GM21825 (cell line): ENCODE measurements at regions not wholly inside any gene's neighbourhood (a gene's known extent, or its start where the extent isn't known, plus 50 kb on each side); places are given as distances from the start of the nearest gene placed in this dataset.
"Not testable (repeated sequence)": the region's sequence is repeated elsewhere in the genome, so short reads cannot be mapped to it uniquely, and the experiment has no call there.

Source experiments
- ATAC-seq: cut with Tn5 transposase; IDR thresholded peaks from one replicate; pipeline ENCODE4 v1.9.1; 2021; ENCODE audit warnings: mild to moderate bottlenecking, moderate library complexity; ENCODE audit not compliant: unreplicated experiment

DNA sequence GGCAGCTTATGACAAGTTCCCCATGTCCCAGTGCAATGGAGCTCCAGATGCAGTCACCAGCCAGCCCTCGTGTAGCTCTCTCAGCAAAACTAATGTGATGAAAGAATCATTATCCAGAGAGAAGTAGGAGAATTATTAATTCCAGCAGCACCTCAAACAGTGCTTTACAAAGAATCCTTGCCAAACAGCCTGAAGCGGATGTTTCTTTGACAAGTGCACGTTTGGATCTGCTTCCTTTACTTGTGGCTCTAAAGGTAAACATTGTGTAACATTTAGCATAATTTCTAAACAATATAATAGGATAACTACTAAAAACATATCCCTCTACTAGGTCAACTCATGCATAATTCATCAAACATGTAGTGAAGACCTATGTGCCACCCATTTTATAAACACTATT lies 197.0 kb downstream of the FAM181B start:
- no peak for ATAC-seq

DNA sequence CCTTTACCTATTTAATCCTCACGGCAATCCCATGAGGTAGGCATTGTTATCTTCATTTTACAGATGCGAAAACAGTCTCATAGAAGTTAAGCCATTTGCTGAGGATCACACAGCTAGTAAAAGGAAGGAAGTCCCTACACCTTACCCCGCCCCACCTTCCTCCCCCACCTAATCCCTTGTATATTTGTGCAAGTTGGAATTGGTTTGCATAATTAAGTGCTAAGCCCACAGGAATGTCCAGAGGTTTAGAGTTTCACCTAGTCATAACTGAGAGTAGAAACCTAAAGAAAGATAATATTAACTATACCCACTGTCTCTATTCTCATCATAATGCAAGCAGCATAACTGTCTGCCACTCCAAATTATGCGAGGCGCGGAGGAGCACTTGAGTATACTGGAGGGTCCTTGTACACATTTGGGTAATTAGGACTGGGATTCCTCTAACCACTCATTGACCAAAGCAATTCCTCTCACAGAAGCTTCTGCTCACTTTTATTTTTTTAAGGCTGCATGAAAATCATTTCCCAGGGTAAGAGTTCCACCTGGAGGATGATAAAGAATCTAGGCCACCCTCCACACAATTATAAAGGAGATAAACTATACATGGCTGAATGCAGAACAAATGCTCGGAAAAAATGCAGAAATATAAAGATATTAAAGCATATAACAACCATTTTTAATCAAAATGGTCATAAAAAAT lies 199.9 kb downstream of the FAM181B start:
- no peak for ATAC-seq

DNA sequence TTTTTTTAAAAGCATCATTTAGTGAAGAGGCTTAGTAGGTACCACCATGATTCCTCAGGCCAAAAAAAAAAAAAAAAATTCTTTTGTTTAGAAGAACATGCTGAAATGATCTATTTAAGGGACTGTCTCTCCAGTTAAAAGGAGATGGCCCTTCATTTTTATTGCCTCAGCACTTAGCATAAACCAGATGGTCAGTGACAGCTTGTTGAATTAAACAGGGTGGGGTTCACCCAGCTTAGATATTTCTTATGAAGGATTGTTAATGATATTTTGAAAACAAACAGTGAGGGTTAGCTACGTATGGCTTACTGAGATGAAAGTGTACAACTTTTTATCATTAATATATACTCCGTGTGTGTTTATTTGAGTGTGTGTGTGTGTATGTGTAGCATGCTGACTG lies 203.7 kb downstream of the FAM181B start:
- ATAC-seq = no peak

DNA sequence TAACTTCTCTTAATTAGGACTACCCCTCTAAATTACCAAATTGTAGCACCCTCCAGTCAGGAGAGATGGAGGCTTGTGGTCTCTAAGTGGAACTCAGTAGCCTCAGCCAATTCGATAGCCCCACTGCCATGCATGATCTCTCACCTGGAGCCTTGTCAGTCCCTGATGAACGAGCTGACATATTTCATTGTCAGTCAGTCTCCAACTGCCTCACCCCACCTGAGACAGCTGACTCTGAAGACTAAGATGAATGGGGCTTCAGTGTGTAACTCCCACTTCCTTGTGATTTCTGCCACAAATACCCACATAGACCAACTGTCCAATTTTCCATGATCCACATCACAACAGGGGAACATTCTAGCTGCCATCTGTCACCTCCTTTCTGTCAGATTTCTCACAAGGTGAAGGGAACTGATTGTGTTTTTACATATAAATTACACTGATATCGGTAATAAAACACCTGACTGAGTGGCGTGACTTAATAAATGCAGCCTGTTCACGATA lies 206.5 kb downstream of the FAM181B start:
- no peak for ATAC-seq

DNA sequence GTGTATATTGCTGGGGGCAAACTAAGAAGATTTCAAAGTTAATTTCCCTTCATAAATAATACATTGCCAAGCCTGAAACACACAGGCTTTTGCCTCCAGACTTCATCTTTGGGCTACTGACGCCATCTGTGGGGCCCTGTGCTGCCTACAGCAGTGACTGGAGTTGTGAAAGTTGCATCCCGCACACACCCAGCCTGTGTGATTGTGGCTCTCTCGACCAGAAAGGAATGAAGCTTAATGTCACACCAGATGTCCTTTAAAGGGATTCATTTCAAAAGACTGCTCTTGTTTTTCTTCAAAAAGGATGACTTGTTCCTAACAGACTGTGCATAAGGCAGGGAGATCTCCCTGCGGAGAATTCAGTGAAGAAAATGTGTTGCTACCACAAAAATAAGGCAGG lies 210.5 kb downstream of the FAM181B start:
- no peak for ATAC-seq

DNA sequence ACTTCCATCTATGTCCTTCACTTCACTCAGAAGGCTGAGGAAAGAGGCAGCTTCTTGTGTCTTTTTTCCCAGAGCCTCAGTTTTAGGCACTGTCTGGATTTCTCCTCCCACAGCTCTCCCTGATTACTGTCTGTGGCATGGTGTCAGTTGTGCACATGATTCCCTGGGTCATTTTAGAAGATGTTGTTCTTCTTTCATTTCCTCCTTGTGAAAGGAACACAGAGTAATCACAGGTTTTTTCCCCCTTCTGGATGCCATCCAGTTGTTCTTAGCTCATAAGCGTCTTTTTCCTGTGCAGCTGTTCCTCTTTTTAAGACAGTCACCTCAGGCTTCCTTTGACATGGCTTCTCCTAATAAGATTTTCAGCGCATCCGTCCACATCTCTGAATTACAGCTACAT lies 212.2 kb downstream of the FAM181B start:
- no peak for ATAC-seq

DNA sequence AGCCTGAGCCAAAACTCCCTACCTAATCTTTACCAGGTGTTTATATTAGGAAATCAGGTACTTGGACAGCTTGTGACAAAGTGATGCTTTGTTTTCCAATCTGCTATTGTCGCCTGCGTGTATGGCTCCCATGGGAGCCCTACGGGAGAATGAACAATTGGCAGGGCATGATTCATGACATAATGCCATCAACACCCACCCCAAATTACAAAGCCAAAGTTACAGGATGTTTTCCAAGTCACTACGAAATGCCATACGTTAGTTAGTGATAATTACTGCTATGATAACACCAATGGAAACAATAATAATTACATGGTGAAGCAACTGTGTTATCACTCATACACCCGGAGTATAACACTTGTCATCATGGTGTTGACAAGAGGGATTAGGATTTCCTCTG lies 226.4 kb downstream of the FAM181B start:
- ATAC-seq = no peak

DNA sequence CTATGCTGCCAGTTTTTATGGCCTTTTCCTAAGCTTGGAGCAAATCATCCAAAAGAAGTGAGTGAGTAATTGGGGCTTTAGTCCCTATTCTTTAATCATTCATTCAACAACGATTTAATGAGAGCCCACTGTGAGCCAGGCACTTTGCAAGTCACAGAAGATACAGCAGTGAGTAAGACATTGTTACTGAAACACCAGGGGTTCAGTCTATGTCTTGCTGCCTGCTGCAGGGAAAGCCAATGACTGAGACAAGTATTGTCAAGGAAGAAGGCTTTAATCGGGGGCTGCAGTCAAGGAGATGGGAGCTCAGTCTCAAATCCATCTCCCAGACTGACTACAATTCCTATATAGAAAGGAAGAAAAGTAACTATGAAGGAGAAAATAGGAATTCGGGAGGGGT lies 228.3 kb downstream of the FAM181B start:
- no peak for ATAC-seq

DNA sequence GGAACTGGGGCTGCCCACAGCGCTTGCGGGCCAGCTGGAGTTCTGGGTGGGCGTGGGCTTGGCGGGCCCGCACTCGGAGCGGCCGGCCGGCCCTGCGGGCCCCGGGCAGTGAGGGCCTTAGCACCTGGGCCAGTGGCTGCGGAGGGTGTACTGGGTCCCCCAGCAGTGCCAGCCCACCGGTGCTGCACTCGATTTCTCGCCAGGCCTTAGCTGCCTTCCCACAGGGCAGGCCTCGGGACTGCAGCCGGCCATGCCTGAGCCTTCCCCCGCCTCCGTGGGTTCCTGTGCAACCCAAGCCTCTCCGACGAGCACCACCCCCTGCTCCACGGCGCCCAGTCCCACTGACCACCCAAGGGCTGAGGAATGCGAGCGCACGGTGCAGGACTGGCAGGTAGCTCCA lies 232.5 kb downstream of the FAM181B start:
- ATAC-seq = not testable (repeated sequence)

DNA sequence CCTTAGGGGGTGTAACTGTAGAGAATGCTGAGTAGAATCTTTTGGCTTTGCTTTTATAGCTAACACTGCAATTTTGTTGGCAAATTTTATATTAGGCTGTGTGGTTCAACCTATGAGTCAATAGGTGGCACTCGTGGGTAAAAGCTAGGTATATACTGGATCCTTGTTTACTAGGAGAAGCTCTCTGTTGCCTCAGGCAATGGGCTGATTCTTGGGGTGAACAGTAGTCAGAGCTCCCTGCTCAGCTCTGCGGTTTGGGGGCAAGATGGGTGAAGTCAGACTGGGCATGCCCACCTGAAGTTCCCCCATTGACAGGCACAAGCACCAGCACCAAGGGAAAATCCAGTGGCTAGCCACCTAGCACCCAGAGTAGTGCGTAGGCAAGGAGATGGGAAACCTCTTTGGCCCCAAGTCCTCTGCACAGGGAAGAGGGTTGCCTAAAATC lies 238.7 kb downstream of the FAM181B start:
- no peak for ATAC-seq

DNA sequence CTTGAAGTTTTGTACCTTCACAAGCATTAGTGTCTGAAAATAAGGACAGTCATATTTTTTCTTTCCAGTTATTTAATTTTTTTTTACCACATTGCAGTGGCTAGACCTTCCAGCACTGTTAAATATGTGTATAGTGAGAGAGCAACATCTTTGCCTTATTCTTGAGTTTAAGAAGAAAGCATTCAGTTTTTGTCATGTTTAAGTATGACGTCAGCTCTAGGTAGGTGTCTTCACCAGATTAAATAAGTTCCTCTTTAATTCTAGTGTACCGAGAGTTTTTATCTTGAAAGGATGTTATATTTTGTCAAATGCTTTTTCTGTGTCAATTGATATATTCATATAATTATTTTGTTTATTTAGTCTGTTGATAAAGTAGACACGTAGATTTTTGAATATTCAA lies 258.8 kb downstream of the FAM181B start:
- no peak for ATAC-seq

DNA sequence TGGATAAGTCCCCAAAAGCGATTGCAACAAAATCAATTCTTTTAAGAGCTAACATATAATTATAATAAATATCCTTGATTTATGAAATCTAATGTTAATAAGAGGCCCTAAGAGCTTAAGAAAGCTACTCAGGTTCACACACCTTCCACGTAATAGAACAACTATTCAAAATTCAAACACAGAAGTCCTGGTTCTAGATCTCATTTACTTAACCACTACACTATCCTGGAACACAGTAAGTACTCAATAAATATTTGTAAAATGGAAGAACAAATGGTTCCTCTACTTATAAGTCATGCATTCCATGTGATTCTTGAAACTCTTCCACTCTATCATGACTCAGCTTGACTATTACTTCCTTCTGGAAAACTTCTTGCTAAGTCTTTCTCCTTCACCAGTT lies 268.2 kb downstream of the FAM181B start:
- no peak for ATAC-seq

DNA sequence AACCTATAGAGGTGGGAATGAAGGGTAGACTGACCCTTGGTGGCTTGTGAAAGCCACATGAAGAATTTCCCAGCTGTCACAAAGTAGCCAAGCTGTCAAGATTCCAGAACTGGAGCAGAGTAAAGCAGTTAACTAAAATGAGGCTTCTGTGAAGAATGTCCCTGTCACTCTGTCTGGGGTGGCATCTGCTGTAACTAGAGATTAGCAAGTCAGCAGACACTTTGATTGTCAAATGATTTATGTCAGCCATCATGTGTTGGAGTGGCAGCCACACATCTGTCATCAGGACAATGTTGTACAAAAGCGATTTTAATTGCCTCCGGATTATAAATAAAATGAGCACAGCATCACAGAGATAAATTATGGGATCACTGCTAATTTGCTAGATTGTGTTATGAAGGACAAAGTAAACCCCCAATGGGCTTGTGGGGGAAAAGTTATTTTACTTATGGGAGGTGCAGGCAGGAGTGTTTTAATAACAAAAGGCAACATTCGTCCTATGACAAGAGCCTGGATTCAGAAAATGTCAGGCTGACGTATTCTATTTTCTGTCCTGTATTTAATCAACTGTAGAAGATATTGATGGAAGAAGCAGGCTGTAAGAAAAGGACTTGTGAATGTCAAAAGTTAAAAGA lies 270.9 kb downstream of the FAM181B start:
- no peak for ATAC-seq

DNA sequence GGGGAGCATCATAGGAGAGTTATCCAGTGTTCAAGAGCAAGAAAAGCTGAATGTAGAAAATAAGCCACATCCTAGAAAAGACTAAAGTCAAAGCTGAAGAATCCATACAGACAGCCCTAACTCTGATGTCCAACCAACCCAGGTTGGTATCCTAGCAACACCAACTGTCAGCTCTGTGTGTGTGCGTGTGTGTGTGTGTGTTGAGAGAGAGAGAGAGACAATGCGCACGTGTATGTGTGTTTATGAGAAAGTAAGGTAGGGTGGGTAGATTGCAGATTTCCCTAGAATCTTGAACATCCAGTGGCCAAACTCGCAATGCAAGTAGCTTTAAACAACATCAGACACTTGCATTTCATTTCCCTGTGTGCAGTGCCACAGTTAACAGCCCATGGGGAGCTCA lies 274.9 kb downstream of the FAM181B start:
- no peak for ATAC-seq

DNA sequence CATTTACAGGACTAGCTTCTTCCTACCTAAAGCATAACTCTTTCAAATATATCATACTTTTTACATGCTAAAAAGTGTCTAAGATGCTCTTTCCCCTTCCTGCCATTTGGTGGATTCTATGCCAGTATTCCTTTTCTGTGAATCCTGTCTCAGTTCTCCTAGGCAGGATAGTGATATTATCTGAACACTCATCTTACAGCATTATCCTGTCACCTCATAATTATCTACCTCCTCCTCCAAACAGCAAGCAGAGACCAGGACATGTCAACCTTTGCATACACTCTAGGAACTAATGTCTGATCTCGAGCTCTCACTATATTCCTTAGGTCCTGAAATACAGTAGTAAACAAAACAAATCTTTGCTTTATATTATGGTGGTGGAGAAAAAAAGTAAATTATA lies 275.5 kb downstream of the FAM181B start:
- no peak for ATAC-seq

DNA sequence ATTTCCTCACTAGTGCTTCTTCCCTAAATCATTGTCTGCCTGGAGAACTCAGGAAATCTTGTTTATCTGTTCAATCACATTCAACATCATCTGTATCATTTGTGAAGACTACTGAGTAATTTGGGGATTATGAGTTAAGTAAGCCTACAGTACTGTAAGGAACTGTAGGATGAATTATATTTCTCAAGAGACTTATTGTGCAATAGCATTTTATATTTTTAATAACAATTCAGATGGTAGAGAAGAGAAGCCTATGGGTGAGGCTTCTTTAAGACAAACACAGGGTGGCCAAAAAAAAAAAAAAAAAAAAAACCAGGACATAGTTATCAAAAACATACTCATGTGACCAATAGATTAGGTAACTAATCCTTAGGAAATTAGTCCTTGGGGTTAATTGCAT lies 282.7 kb downstream of the FAM181B start:
- ATAC-seq = no peak

DNA sequence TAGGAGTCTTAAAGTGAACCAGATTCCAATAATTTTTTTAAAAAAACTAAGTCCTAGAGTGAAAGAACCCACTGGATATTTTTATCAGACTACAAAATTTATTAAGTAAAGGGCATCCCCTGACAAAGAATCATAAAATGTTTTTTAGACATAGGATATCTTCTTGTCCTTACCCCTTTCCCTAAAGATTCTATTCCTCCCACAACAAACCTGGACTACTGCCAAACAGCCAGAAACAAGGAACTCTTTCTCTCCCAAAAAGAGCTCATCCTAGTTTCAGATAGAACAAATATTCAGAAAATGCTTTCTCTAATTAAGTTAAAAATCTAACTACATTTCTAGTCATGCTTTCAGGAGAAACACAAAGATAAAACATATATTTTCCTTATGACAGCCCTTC lies 327.1 kb downstream of the FAM181B start:
- no peak for ATAC-seq

DNA sequence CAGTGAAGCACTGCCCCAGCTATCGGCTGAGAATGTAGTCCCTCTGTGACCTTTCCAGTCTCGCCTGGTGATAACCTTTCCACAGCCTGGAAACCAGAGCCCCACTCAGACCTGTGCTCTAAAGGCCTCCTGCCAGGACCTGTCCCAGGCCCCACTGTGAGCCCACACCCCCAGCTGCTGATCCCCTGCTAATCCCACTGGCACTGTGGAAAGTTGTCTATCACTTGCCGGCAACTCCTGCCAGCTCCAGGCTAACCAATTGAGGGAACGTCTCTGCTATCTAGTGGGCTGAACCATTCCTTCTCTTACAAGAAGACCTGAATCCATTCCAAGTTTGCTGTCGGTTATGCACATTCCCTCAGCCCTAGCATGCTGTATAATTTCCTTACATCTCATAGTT lies 328.2 kb downstream of the FAM181B start:
- no peak for ATAC-seq

DNA sequence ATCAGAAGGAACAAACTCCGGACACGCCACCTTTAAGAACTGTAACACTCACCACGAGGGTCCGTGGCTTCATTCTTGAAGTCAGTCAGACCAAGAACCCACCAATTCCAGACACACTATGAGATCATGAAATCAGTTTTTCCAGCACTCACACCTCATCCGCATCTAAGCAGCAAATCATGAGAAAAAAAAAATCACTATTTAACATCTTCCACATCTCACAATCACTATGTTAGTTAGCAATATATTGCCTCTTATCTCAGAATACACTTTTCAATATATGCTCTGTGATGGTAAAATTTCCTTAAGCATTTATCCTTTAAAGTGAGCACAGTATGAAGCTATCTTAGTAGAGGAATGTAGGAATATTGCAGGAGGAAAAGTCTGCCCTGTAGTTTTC lies 328.7 kb downstream of the FAM181B start:
- ATAC-seq = no peak

DNA sequence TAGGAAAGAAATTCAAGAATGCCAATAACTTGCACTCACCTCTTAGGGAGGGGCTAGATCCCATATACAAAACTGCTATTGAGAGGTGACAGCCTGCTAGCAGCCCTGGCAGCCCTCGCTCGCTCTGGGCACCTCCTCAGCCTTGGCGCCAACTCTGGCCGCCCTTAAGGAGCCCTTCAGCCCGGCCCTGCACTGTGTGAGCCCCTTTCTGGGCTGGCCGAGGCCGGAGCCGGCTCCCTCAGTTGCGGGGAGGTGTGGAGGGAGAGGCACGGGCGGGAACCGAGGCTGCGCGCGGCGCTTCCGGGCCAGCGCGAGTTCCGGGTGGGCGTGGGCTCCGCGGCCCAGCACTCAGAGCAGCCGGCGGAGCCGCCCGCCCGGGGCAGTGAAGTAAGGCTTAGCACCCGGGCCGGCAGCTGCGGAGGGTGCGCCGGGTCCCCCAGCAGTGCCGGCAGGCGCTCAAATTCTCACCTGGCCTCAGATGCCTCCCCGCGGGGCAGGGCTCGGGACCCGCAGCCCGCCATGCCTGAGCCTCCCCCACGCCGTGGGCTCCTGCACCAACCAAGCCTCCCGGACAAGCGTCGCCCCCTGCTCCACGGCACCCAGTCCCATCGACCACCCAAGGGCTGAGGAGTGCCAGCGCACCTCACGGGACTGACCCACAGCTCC lies 329.9 kb downstream of the FAM181B start:
- no peak for ATAC-seq

DNA sequence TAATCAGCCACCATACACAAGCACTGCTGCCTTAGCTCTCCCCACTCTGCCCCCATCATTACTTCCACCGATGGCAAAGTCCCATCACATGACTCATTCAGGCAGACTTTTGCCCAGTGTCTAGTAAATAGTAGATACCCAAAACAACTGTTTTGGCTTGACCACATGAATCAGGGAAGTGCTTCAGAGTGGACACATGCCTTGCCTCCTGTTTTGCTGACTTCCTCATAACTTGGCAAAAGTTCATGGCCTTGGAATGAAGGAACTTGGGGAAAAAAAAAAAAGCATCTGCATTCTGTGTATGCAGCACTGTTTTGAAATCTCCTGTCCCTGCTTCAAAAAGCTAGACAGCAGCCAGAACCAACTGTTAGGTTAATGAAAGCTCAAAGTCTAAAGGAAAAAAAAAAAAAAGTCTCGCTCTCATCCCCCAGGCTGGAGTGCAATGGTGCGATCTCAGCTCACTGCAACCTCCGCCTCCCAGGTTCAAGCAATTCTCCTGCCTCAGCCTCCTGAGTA lies 335.3 kb downstream of the FAM181B start:
- ATAC-seq = no peak

DNA sequence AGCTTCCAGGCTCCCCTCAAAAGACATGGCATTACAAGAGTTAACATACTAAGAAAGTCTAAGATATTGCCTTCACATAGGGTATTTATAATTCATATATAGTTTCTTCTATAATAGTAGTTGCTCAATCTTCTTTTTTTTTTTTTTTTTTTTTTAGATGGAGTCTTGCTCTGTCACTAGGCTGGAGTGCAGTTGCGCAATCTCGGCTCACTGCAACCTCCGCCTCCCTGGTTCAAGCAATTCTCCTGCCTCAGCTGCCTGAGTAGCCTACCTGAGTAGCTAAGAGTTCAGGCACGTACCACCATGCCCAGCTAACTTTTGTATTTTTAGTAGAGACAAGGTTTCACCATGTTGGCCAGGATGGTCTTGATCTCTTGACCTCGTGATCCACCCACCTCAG lies 337.0 kb downstream of the FAM181B start:
- not testable (repeated sequence) for ATAC-seq
